H1 (cell line): ENCODE measurements at regions not wholly inside any gene's neighbourhood (a gene's known extent, or its start where the extent isn't known, plus 50 kb on each side); places are given as distances from the start of the nearest gene placed in this dataset.

Experiments
- CTCF ChIA-PET: fragments of 300-600 bp; sonication (Branson Sonifier 250); formaldehyde crosslinking; loops from one replicate; lab custom pipeline; 2021; ENCODE audit not compliant: partially characterized antibody; lab: Charles Lee
- POLR2A ChIA-PET: fragments of 300-600 bp; sonication (Branson Sonifier 250); formaldehyde crosslinking; loops from one replicate; lab custom pipeline; 2021; ENCODE audit warnings: inconsistent platforms; ENCODE audit not compliant: partially characterized antibody; lab: Charles Lee
- DNase-seq, 2 experiments: peaks; one replicate each; pipeline versions ENCODE4 v3.0.0 to v3.0.0-alpha.2; 2010 to 2022; ENCODE audit warnings: low spot score in 2 of 2, low read depth in 1 of 2, mixed read lengths in 1 of 2
- FAIRE-seq: peaks from 2 replicates; lab custom pipeline; 2011; peaks lifted over from hg19 to GRCh38; lab: Jason Lieb, UNC
- H2AFZ ChIP-seq: 2 replicates; pipeline ENCODE4 v1.8.1; 2012; ENCODE audit warnings: low read length, inconsistent platforms
- H2AK5ac ChIP-seq: 2 replicates; pipeline ENCODE4 v1.6.1; 2013; ENCODE audit warnings: low read depth, low read length
- H2BK120ac ChIP-seq: replicated peaks from 2 replicates; pipeline ENCODE3; 2013; ENCODE audit warnings: low read depth, low read length, inconsistent platforms
- H2BK12ac ChIP-seq: 2 replicates; pipeline ENCODE4 v1.6.1; 2013; ENCODE audit warnings: low read depth, low read length
- H2BK15ac ChIP-seq: 2 replicates; pipeline ENCODE4 v1.6.1; 2013; ENCODE audit warnings: low read length
- H2BK20ac ChIP-seq: 2 replicates; pipeline ENCODE4 v1.6.1; 2013; ENCODE audit warnings: low read length
- H2BK5ac ChIP-seq: 2 replicates; pipeline ENCODE4 v1.6.1; 2013; ENCODE audit warnings: low read depth, low read length
- H3K14ac ChIP-seq: 2 replicates; pipeline ENCODE4 v1.6.1; 2013; ENCODE audit warnings: inconsistent platforms; ENCODE audit not compliant: insufficient read length
- H3K18ac ChIP-seq: 2 replicates; pipeline ENCODE4 v1.6.1; 2013; ENCODE audit warnings: low read length; ENCODE audit errors: extremely low read depth
- H3K23ac ChIP-seq: 2 replicates; pipeline ENCODE4 v1.6.1; 2013; ENCODE audit warnings: inconsistent platforms; ENCODE audit not compliant: insufficient read length
- H3K23me2 ChIP-seq: 2 replicates; pipeline ENCODE4 v1.6.1; 2013; ENCODE audit warnings: low read depth, low read length
- H3K27ac ChIP-seq: 2 replicates; pipeline ENCODE4 v1.6.1; 2011; ENCODE audit warnings: low read depth, low read length, inconsistent platforms
- H3K27me3 ChIP-seq, 4 experiments: replicated peaks in 1 of 4; 1 replicate in 1 of 4; 2 replicates in 3 of 4; pipeline versions ENCODE4 v1.6.1 to v1.8.1; 2011 to 2013; ENCODE audit warnings: low read length in 3 of 4, mild to moderate bottlenecking in 3 of 4, inconsistent platforms in 2 of 4, mixed read lengths in 2 of 4, moderate library complexity in 1 of 4; ENCODE audit not compliant: control insufficient read depth in 3 of 4, insufficient read depth in 3 of 4; ENCODE audit errors: extremely low read depth in 1 of 4
- H3K36me3 ChIP-seq, 4 experiments: 2 replicates each; pipeline versions ENCODE4 v1.6.1 to v1.8.1; 2011 to 2013; ENCODE audit warnings: mild to moderate bottlenecking in 4 of 4, low read length in 3 of 4, moderate library complexity in 2 of 4, control low read depth in 1 of 4, inconsistent platforms in 1 of 4; ENCODE audit not compliant: insufficient read depth in 4 of 4, control insufficient read depth in 2 of 4
- H3K4ac ChIP-seq: replicated peaks from 2 replicates; pipeline ENCODE3; 2013; ENCODE audit warnings: low read length, low read depth, mixed read lengths, inconsistent platforms; ENCODE audit not compliant: insufficient read length
- H3K4me1 ChIP-seq, 4 experiments: replicated peaks in 1 of 4; 1 replicate in 1 of 4; 2 replicates in 3 of 4; pipeline versions ENCODE4 v1.6.1 to v1.8.1; 2011 to 2013; ENCODE audit warnings: low read length in 3 of 4, inconsistent platforms in 2 of 4, mixed read lengths in 1 of 4; ENCODE audit not compliant: insufficient read depth in 4 of 4, control insufficient read depth in 3 of 4
- H3K4me2 ChIP-seq, 2 experiments: 2 replicates each; pipeline versions ENCODE4 v1.6.1 to v1.8.1; 2011 to 2013; ENCODE audit warnings: low read depth in 2 of 2, low read length in 2 of 2, control low read depth in 1 of 2, inconsistent platforms in 1 of 2, mild to moderate bottlenecking in 1 of 2; ENCODE audit not compliant: insufficient read depth in 1 of 2
- H3K4me3 ChIP-seq, 4 experiments: fragments of 200-600, 300-600 bp in 1 of 4; sonication (generic), shearing (Covaris generic), sonication (Bioruptor Twin) in 1 of 4; 2 replicates each; pipeline versions ENCODE4 v1.5.1 to v1.8.1; 2011 to 2016; ENCODE audit warnings: low read length in 4 of 4, low read depth in 3 of 4, control low read depth in 2 of 4, inconsistent platforms in 2 of 4, mild to moderate bottlenecking in 2 of 4, mixed read lengths in 1 of 4, moderate library complexity in 1 of 4; ENCODE audit not compliant: insufficient read depth in 2 of 4; ENCODE audit errors: extremely low read depth in 1 of 4
- H3K56ac ChIP-seq: replicated peaks from 2 replicates; pipeline ENCODE3; 2013; ENCODE audit warnings: low read depth, mild to moderate bottlenecking, mixed read lengths, low read length, inconsistent platforms; ENCODE audit not compliant: insufficient read length
- H3K79me1 ChIP-seq: 2 replicates; pipeline ENCODE4 v1.6.1; 2013; ENCODE audit warnings: low read depth, low read length, control low read depth
- H3K79me2 ChIP-seq, 2 experiments: 2 replicates each; pipeline versions ENCODE4 v1.6.1 to v1.8.1; 2012 to 2013; ENCODE audit warnings: low read length in 2 of 2, mild to moderate bottlenecking in 2 of 2, inconsistent platforms in 1 of 2; ENCODE audit not compliant: insufficient read depth in 2 of 2, control insufficient read depth in 1 of 2
- H3K9ac ChIP-seq, 4 experiments: replicated peaks in 1 of 4; 1 replicate in 1 of 4; 2 replicates in 3 of 4; pipeline versions ENCODE4 v1.6.1 to v1.8.1; 2011 to 2013; ENCODE audit warnings: low read depth in 3 of 4, low read length in 3 of 4, control low read depth in 2 of 4, mild to moderate bottlenecking in 2 of 4, moderate library complexity in 2 of 4, inconsistent platforms in 1 of 4; ENCODE audit errors: extremely low read depth in 1 of 4
- H3K9me3 ChIP-seq, 2 experiments: 2 replicates each; pipeline versions ENCODE4 v1.6.1 to v1.8.1; 2012 to 2013; ENCODE audit warnings: mild to moderate bottlenecking in 2 of 2, moderate library complexity in 2 of 2, control low read depth in 1 of 2, inconsistent platforms in 1 of 2, low read depth in 1 of 2, low read length in 1 of 2, mixed read lengths in 1 of 2; ENCODE audit not compliant: insufficient read depth in 2 of 2
- H4K20me1 ChIP-seq, 2 experiments: replicated peaks in 1 of 2; 2 replicates each; pipeline versions ENCODE3 to v1.8.1; 2011 to 2013; ENCODE audit warnings: inconsistent platforms in 2 of 2, low read length in 2 of 2, mild to moderate bottlenecking in 1 of 2; ENCODE audit not compliant: insufficient read depth in 2 of 2, control insufficient read depth in 1 of 2
- H4K5ac ChIP-seq: 2 replicates; pipeline ENCODE4 v1.6.1; 2013; ENCODE audit warnings: low read length, low read depth, mixed read lengths, inconsistent platforms; ENCODE audit not compliant: insufficient read length
- H4K8ac ChIP-seq: 2 replicates; pipeline ENCODE4 v1.8.0; 2013; ENCODE audit warnings: mild to moderate bottlenecking, moderate library complexity, low read length, inconsistent platforms; ENCODE audit not compliant: insufficient read depth; ENCODE audit errors: extremely low read depth
- H4K91ac ChIP-seq: replicated peaks from 2 replicates; pipeline ENCODE3; 2013; ENCODE audit warnings: low read length, mixed read lengths, inconsistent platforms; ENCODE audit not compliant: insufficient read length
- BRCA1 ChIP-seq: IDR thresholded peaks from 2 replicates; pipeline ENCODE4 v1.6.1; 2012; ENCODE audit warnings: low read depth, low read length, improper control_type of control experiment
- CBX8 ChIP-seq: fragments of 300-800, 300-1000 bp; sonication (generic); IDR thresholded peaks from 2 replicates; pipeline ENCODE4 v1.7.1; 2016; ENCODE audit warnings: low read depth, low read length, borderline replicate concordance
- CEBPB ChIP-seq: IDR thresholded peaks from 2 replicates; pipeline ENCODE4 v1.6.1; 2012; ENCODE audit warnings: low read depth, low read length
- EZH2 ChIP-seq: fragments of 200-600 bp; sonication (generic); IDR thresholded peaks from 2 replicates; pipeline ENCODE4 v1.7.1; 2012; ENCODE audit warnings: low read depth, mild to moderate bottlenecking, moderate library complexity, low read length, inconsistent platforms; ENCODE audit not compliant: severe bottlenecking
- HDAC2 ChIP-seq, 2 experiments: fragments of 300-600 bp in 1 of 2; sonication (generic) in 1 of 2; IDR thresholded peaks; 2 replicates each; pipeline ENCODE4 v1.6.1; 2011 to 2012; ENCODE audit warnings: low read depth in 2 of 2, low read length in 2 of 2, mild to moderate bottlenecking in 2 of 2, moderate library complexity in 2 of 2, borderline replicate concordance in 1 of 2, inconsistent platforms in 1 of 2
- NRF1 ChIP-seq: IDR thresholded peaks from 2 replicates; pipeline ENCODE4 v1.6.1; 2011; ENCODE audit warnings: mild to moderate bottlenecking, low read depth, low read length, improper control_type of control experiment
- POLR2A ChIP-seq, 2 experiments: IDR thresholded peaks; 1 replicate in 1 of 2; 2 replicates in 1 of 2; pipeline ENCODE4 v1.6.1; 2011; ENCODE audit warnings: low read depth in 2 of 2, low read length in 2 of 2, mild to moderate bottlenecking in 2 of 2; ENCODE audit errors: control extremely low read depth in 1 of 2
- POU5F1 ChIP-seq: IDR thresholded peaks from 2 replicates; pipeline ENCODE4 v1.6.1; 2011; ENCODE audit warnings: low read depth, mild to moderate bottlenecking, low read length, moderate library complexity
- RAD21 ChIP-seq, 2 experiments: IDR thresholded peaks in 1 of 2; conservative IDR thresholded peaks in 1 of 2; 2 replicates each; pipeline ENCODE4 v1.6.1; 2011; ENCODE audit warnings: low read depth in 2 of 2, low read length in 2 of 2, improper control_type of control experiment in 1 of 2, inconsistent platforms in 1 of 2, mild to moderate bottlenecking in 1 of 2, moderate library complexity in 1 of 2
- RBBP5 ChIP-seq: IDR thresholded peaks from 2 replicates; pipeline ENCODE4 v1.7.1; 2012; ENCODE audit warnings: low read depth, mild to moderate bottlenecking, inconsistent platforms, low read length, moderate library complexity, borderline replicate concordance
- RFX5 ChIP-seq: IDR thresholded peaks from 2 replicates; pipeline ENCODE4 v1.6.1; 2011; ENCODE audit warnings: low read depth, low read length, improper control_type of control experiment, borderline replicate concordance
- RXRA ChIP-seq: IDR thresholded peaks from 2 replicates; pipeline ENCODE4 v1.6.1; 2011; ENCODE audit warnings: low read depth, mild to moderate bottlenecking, low read length, moderate library complexity; ENCODE audit not compliant: insufficient read depth
- TBP ChIP-seq: IDR thresholded peaks from 2 replicates; pipeline ENCODE4 v1.6.1; 2011; ENCODE audit warnings: low read depth, low read length, improper control_type of control experiment
- TEAD4 ChIP-seq: IDR thresholded peaks from 2 replicates; pipeline ENCODE4 v1.6.1; 2012; ENCODE audit warnings: low read depth, low read length, inconsistent platforms, mixed read lengths
- YY1 ChIP-seq: IDR thresholded peaks from 2 replicates; pipeline ENCODE4 v1.6.1; 2011; ENCODE audit warnings: low read depth, mild to moderate bottlenecking, low read length
- WGBS, 2 experiments: shearing (Covaris generic) in 1 of 2; methylation state at CpG; one replicate each; pipeline versions ENCODE4 v1.1.6 to v1.1.7; 2013 to 2015; ENCODE audit warnings: low lambda C conversion rate in 2 of 2, mixed read lengths in 2 of 2, inconsistent platforms in 1 of 2, low coverage in 1 of 2, missing lambda C conversion rate in 1 of 2; ENCODE audit not compliant: insufficient replicate concordance in 2 of 2, insufficient coverage in 1 of 2, insufficient read length in 1 of 2; ENCODE audit errors: extremely low coverage in 1 of 2, missing lambda C conversion rate in 1 of 2; 5-methylcytosine and 5-hydroxymethylcytosine counted together

DNA sequence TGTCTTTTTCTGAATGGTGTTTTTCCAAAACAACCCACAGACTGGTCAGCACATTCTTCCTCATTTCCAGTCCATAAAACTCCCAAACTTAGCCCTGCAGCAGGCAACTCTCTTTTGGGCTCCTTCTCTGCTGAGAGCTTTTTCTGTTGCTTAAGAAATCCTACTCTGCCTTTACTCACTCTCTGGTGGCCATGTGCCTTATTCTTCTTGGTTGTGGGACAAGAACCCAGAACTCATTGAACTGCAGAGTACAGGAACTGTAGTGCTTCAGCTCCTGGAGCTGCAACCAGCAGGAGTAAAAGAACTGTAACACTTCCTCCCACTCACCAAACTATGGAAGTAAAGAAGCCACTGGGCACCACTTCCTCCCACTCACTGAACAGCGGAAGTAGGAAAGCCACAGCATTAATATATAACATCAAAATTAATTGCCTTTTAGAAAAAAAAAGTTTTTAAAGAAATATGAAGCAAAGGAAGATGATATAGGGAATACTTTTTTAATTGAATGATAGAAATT, 864.1 kb upstream of the PCDH10 start:
- Histone ChIP-seq H2BK15ac (no peak overlapping the region), H2AFZ (0 out of 2 replicates have a peak overlapping the region, but pooled peaks have one; percentile 62), H3K14ac (no peak overlapping the region), H3K27ac (no peak overlapping the region), H3K4ac (no peak overlapping the region), H2BK12ac (no peak overlapping the region), H2BK5ac (no peak overlapping the region), H3K9me3 (peaks cover 0 to 3% of the 10 kb centered on the region in 2 experiments; a peak in 1 of 4 replicates), H4K20me1 (no peaks in the 10 kb centered on the region), H4K8ac (no peak overlapping the region), H3K79me2 (no peaks in the 10 kb centered on the region), H3K18ac (no peak overlapping the region), H2AK5ac (no peak overlapping the region), H3K9ac (no peak overlapping the region), H3K79me1 (no peaks in the 10 kb centered on the region), H3K4me3 (no peak overlapping the region), H2BK120ac (no peak overlapping the region), H3K4me1 (peaks cover 0 to 4% (median under 1%) of the 10 kb centered on the region in 4 experiments; a peak in 2 of 7 replicates), H3K23ac (no peak overlapping the region), H3K36me3 (peaks cover 0 to 20% (median 0%) of the 10 kb centered on the region in 4 experiments; a peak in 2 of 8 replicates), H2BK20ac (no peak overlapping the region), H4K91ac (no peak overlapping the region), H4K5ac (no peak overlapping the region), H3K56ac (no peak overlapping the region), H3K27me3 (no peaks in the 10 kb centered on the region), H3K23me2 (no peaks in the 10 kb centered on the region), H3K4me2 (no peak overlapping the region)
- CTCF ChIA-PET: no interaction called here
- POLR2A ChIA-PET: no interaction called here
- WGBS, 2 experiments: 100% methylated on average over 1 of the region's 1 CpG; no CpG with 5 or more reads in 1 of the 2 experiments
- FAIRE-seq: no peak
- no peak for DNase-seq
- TF ChIP-seq HDAC2 (IDR thresholded peaks at IDR 0.05; ENCODE audit: borderline replicate concordance in 1 of 2, low read depth in 2 of 2, low read length in 2 of 2) (no peak), EZH2 (no peak), TBP (no peak), POU5F1 (no peak), RFX5 (no peak), NRF1 (no peak), BRCA1 (no peak), POLR2A (IDR thresholded peaks at IDR 0.05; ENCODE audit: control extremely low read depth in 1 of 2, low read depth in 2 of 2, low read length in 2 of 2) (no peak), CEBPB (no peak), RXRA (no peak), CBX8 (no peak), TEAD4 (no peak), RBBP5 (no peak), RAD21 (IDR thresholded peaks at IDR 0.05 in 1 of 2, conservative IDR thresholded peaks at IDR 0.05 in 1 of 2; ENCODE audit: low read depth in 2 of 2, low read length in 2 of 2) (no peak), YY1 (no peak)
